ENCODE measurements at regions not wholly inside any gene's neighbourhood (a gene's known extent, or its start where the extent isn't known, plus 50 kb on each side); places are given as distances from the start of the nearest gene placed in this dataset.
A peak's percentile ranks its signal among the peaks of the same experiment; 100 is the strongest.
"Not testable (repeated sequence)": the region's sequence is repeated elsewhere in the genome, so short reads cannot be mapped to it uniquely, and the experiment has no call there.

- H4K20me1 ChIP-seq (ENCODE audit: insufficient read depth, low read depth, low read length); H3K36me3 ChIP-seq (ENCODE audit: insufficient read depth, low read length); H3K4me3 ChIP-seq (ENCODE audit: low read length); H3K27me3 ChIP-seq (ENCODE audit: low read length); H3K27ac ChIP-seq (ENCODE audit: low read length); H3K79me2 ChIP-seq (ENCODE audit: low read length); H3K9me2 ChIP-seq (replicated peaks; ENCODE audit: insufficient read depth, low read length); H2AFZ ChIP-seq (ENCODE audit: low read length); H3K9me3 ChIP-seq (ENCODE audit: low read length); H3K9ac ChIP-seq (ENCODE audit: low read length); H3K4me1 ChIP-seq (ENCODE audit: low read length); DNase-seq; H3K4me2 ChIP-seq (ENCODE audit: low read depth, low read length, poor library complexity, severe bottlenecking): not testable (repeated sequence)
These were observed 226.5 kb downstream of the ANKRD36B start for GRCh38 chr2:97363159-97363558.

GRCh38 chr2:97359861-97360584 is 229.7 kb downstream of the ANKRD36B start:
- Histone ChIP-seq H3K9me3 (ENCODE audit: low read length) (no peaks in the 10 kb centered on the region), H3K4me3 (ENCODE audit: low read length) (no peak overlapping the region), H3K9ac (ENCODE audit: low read length) (no peak overlapping the region), H3K4me1 (ENCODE audit: low read length) (peaks cover 29% of the 10 kb centered on the region), H3K36me3 (ENCODE audit: insufficient read depth, low read length) (no peaks in the 10 kb centered on the region), H3K27me3 (ENCODE audit: low read length) (no peaks in the 10 kb centered on the region), H3K4me2 (ENCODE audit: low read depth, low read length, poor library complexity, severe bottlenecking) (no peak overlapping the region), H3K9me2 (replicated peaks; ENCODE audit: insufficient read depth, low read length) (no peaks in the 10 kb centered on the region), H2AFZ (ENCODE audit: low read length) (no peak overlapping the region), H3K27ac (ENCODE audit: low read length) (no peak overlapping the region), H3K79me2 (ENCODE audit: low read length) (no peaks in the 10 kb centered on the region), H4K20me1 (ENCODE audit: insufficient read depth, low read depth, low read length) (no peaks in the 10 kb centered on the region)
- no peak for DNase-seq

- peak; percentile 69 for DNase-seq
- no peaks in the 10 kb centered on the region for H3K27me3 ChIP-seq (ENCODE audit: low read length)
- H3K4me1 ChIP-seq (ENCODE audit: low read length), result peaks cover 70% of the 10 kb centered on the region
- H3K27ac ChIP-seq (ENCODE audit: low read length), result no peak overlapping the region
- H2AFZ ChIP-seq (ENCODE audit: low read length), result no peak overlapping the region
- no peaks in the 10 kb centered on the region for H3K9me3 ChIP-seq (ENCODE audit: low read length)
- no peaks in the 10 kb centered on the region for H3K36me3 ChIP-seq (ENCODE audit: insufficient read depth, low read length)
- H3K9me2 ChIP-seq (replicated peaks; ENCODE audit: insufficient read depth, low read length), result no peaks in the 10 kb centered on the region
- no peak overlapping the region for H3K9ac ChIP-seq (ENCODE audit: low read length)
- no peaks in the 10 kb centered on the region for H3K79me2 ChIP-seq (ENCODE audit: low read length)
- no peaks in the 10 kb centered on the region for H4K20me1 ChIP-seq (ENCODE audit: insufficient read depth, low read depth, low read length)
- no peak overlapping the region for H3K4me2 ChIP-seq (ENCODE audit: low read depth, low read length, poor library complexity, severe bottlenecking)
- no peak overlapping the region for H3K4me3 ChIP-seq (ENCODE audit: low read length)
These were observed 233.8 kb downstream of the ANKRD36B start for GRCh38 chr2:97355887-97356286.

- Histone ChIP-seq H3K79me2 (ENCODE audit: low read length) (no peaks in the 10 kb centered on the region), H3K9me3 (ENCODE audit: low read length) (no peaks in the 10 kb centered on the region), H3K4me3 (ENCODE audit: low read length) (no peak overlapping the region), H4K20me1 (ENCODE audit: insufficient read depth, low read depth, low read length) (no peaks in the 10 kb centered on the region), H3K27ac (ENCODE audit: low read length) (no peak overlapping the region), H3K4me2 (ENCODE audit: low read depth, low read length, poor library complexity, severe bottlenecking) (peak overlapping the region; percentile 57), H3K27me3 (ENCODE audit: low read length) (no peaks in the 10 kb centered on the region), H3K36me3 (ENCODE audit: insufficient read depth, low read length) (no peaks in the 10 kb centered on the region), H2AFZ (ENCODE audit: low read length) (no peak overlapping the region), H3K9ac (ENCODE audit: low read length) (no peak overlapping the region), H3K9me2 (replicated peaks; ENCODE audit: insufficient read depth, low read length) (no peaks in the 10 kb centered on the region), H3K4me1 (ENCODE audit: low read length) (peaks cover 70% of the 10 kb centered on the region)
- DNase-seq, result no peak
These were observed 234.5 kb downstream of the ANKRD36B start for GRCh38 chr2:97355176-97355575.

GRCh38 chr2:97354576-97354975 is 235.1 kb downstream of the ANKRD36B start:
- DNase-seq, result peak; percentile 76
- Histone ChIP-seq H3K4me1 (ENCODE audit: low read length) (peaks cover 70% of the 10 kb centered on the region), H2AFZ (ENCODE audit: low read length) (no peak overlapping the region), H3K9ac (ENCODE audit: low read length) (no peak overlapping the region), H3K36me3 (ENCODE audit: insufficient read depth, low read length) (no peaks in the 10 kb centered on the region), H3K4me3 (ENCODE audit: low read length) (no peak overlapping the region), H3K9me2 (replicated peaks; ENCODE audit: insufficient read depth, low read length) (no peaks in the 10 kb centered on the region), H3K4me2 (ENCODE audit: low read depth, low read length, poor library complexity, severe bottlenecking) (peak overlapping the region; percentile 57), H3K27me3 (ENCODE audit: low read length) (no peaks in the 10 kb centered on the region), H4K20me1 (ENCODE audit: insufficient read depth, low read depth, low read length) (no peaks in the 10 kb centered on the region), H3K79me2 (ENCODE audit: low read length) (no peaks in the 10 kb centered on the region), H3K9me3 (ENCODE audit: low read length) (no peaks in the 10 kb centered on the region), H3K27ac (ENCODE audit: low read length) (no peak overlapping the region)

- H3K4me2 ChIP-seq (ENCODE audit: low read depth, low read length, poor library complexity, severe bottlenecking), result no peak overlapping the region
- no peaks in the 10 kb centered on the region for H3K79me2 ChIP-seq (ENCODE audit: low read length)
- no peaks in the 10 kb centered on the region for H3K9me3 ChIP-seq (ENCODE audit: low read length)
- H3K27me3 ChIP-seq (ENCODE audit: low read length), result no peaks in the 10 kb centered on the region
- no peak overlapping the region for H3K9ac ChIP-seq (ENCODE audit: low read length)
- H2AFZ ChIP-seq (ENCODE audit: low read length), result no peak overlapping the region
- no peaks in the 10 kb centered on the region for H3K36me3 ChIP-seq (ENCODE audit: insufficient read depth, low read length)
- H4K20me1 ChIP-seq (ENCODE audit: insufficient read depth, low read depth, low read length), result no peaks in the 10 kb centered on the region
- no peak overlapping the region for H3K27ac ChIP-seq (ENCODE audit: low read length)
- no peaks in the 10 kb centered on the region for H3K9me2 ChIP-seq (replicated peaks; ENCODE audit: insufficient read depth, low read length)
- DNase-seq, result no peak
- H3K4me3 ChIP-seq (ENCODE audit: low read length), result no peak overlapping the region
- peaks cover 34% of the 10 kb centered on the region for H3K4me1 ChIP-seq (ENCODE audit: low read length)
These were observed 235.9 kb downstream of the ANKRD36 start for GRCh38 chr2:97348841-97349240.

GRCh38 chr2:97348265-97348664 is 235.3 kb downstream of the ANKRD36 start:
- no peak overlapping the region for H3K9ac ChIP-seq (ENCODE audit: low read length)
- H3K27me3 ChIP-seq (ENCODE audit: low read length), result no peaks in the 10 kb centered on the region
- no peaks in the 10 kb centered on the region for H3K9me2 ChIP-seq (replicated peaks; ENCODE audit: insufficient read depth, low read length)
- H3K79me2 ChIP-seq (ENCODE audit: low read length), result no peaks in the 10 kb centered on the region
- H3K4me3 ChIP-seq (ENCODE audit: low read length), result no peak overlapping the region
- no peak for DNase-seq
- H3K36me3 ChIP-seq (ENCODE audit: insufficient read depth, low read length), result no peaks in the 10 kb centered on the region
- no peak overlapping the region for H3K27ac ChIP-seq (ENCODE audit: low read length)
- peaks cover 28% of the 10 kb centered on the region for H3K4me1 ChIP-seq (ENCODE audit: low read length)
- H2AFZ ChIP-seq (ENCODE audit: low read length), result no peak overlapping the region
- no peaks in the 10 kb centered on the region for H4K20me1 ChIP-seq (ENCODE audit: insufficient read depth, low read depth, low read length)
- no peak overlapping the region for H3K4me2 ChIP-seq (ENCODE audit: low read depth, low read length, poor library complexity, severe bottlenecking)
- H3K9me3 ChIP-seq (ENCODE audit: low read length), result no peaks in the 10 kb centered on the region

GRCh38 chr2:97344937-97345336 is 232.0 kb downstream of the ANKRD36 start:
- not testable (repeated sequence) for H3K9me3 ChIP-seq (ENCODE audit: low read length); H3K4me2 ChIP-seq (ENCODE audit: low read depth, low read length, poor library complexity, severe bottlenecking); H3K9ac ChIP-seq (ENCODE audit: low read length); H2AFZ ChIP-seq (ENCODE audit: low read length); DNase-seq; H3K4me3 ChIP-seq (ENCODE audit: low read length); H3K4me1 ChIP-seq (ENCODE audit: low read length); H4K20me1 ChIP-seq (ENCODE audit: insufficient read depth, low read depth, low read length); H3K9me2 ChIP-seq (replicated peaks; ENCODE audit: insufficient read depth, low read length); H3K27ac ChIP-seq (ENCODE audit: low read length); H3K79me2 ChIP-seq (ENCODE audit: low read length); H3K36me3 ChIP-seq (ENCODE audit: insufficient read depth, low read length); H3K27me3 ChIP-seq (ENCODE audit: low read length)

Data from Karpas-422 (cell line).